ENCODE measurements at regions not wholly inside any gene's neighbourhood (a gene's known extent, or its start where the extent isn't known, plus 50 kb on each side); places are given as distances from the start of the nearest gene placed in this dataset.

- H3K4me3 ChIP-seq (replicated peaks in 1 of 3; ENCODE audit: insufficient read depth in 1 of 3, low read depth in 1 of 3, low read length in 3 of 3) = no peak overlapping the region
- no peak overlapping the region for H3K27ac ChIP-seq (ENCODE audit: insufficient read depth, low read depth, low read length)
- no peak overlapping the region for H3K9ac ChIP-seq (replicated peaks; ENCODE audit: extremely low read depth, insufficient read depth, low read length)
- dilution Hi-C loops (cut with MboI; ENCODE audit: extremely low pct_ligation_motif_present, low sequenced_read_pairs) (no loop called here), intact Hi-C loops (cut with micrococcal nuclease) (no loop called here)
- no peaks in the 10 kb centered on the region for H4K20me1 ChIP-seq (replicated peaks; ENCODE audit: control insufficient read depth, extremely low read depth, insufficient read depth, low read length)
- H3K27me3 ChIP-seq (ENCODE audit: control insufficient read depth in 2 of 2, insufficient read depth in 2 of 2, low read length in 2 of 2) = peaks cover 4 to 5% of the 10 kb centered on the region in 2 experiments
- H3K9me3 ChIP-seq (replicated peaks; ENCODE audit: control insufficient read depth, insufficient read depth, low read length) = no peaks in the 10 kb centered on the region
- ChIA-PET POLR2A (no interaction called here), CTCF (interaction anchor here (0.9 to 6.0 kb wide), 2 partner anchors 15 to 78 kb away, joined by 3 to 38 read pairs; no protein-coding TSS in a partner anchor)
- FAIRE-seq (no peak), DNase-seq (ENCODE audit: low read depth, low spot score) (no peak)
- no peak overlapping the region for H3K4me2 ChIP-seq (ENCODE audit: insufficient read depth, low read length)
- TF ChIP-seq MYC (IDR thresholded peaks at IDR 0.05; ENCODE audit: low read depth, low read length) (no peak), JUN (IDR thresholded peaks at IDR 0.05; ENCODE audit: borderline replicate concordance, insufficient read depth, insufficient read length, low read depth) (no peak), POLR2AphosphoS5 (IDR thresholded peaks at IDR 0.05; ENCODE audit: insufficient read depth, low read depth, low read length) (no peak), EZH2 (IDR thresholded peaks at IDR 0.05; ENCODE audit: borderline replicate concordance, low read depth, low read length, severe bottlenecking) (no peak), GATA2 (IDR thresholded peaks at IDR 0.05; ENCODE audit: insufficient read depth, insufficient read length, low read depth, low read length) (no peak), FOS (IDR thresholded peaks at IDR 0.05; ENCODE audit: borderline replicate concordance, insufficient read depth, low read length) (no peak), MAX (IDR thresholded peaks at IDR 0.05; ENCODE audit: insufficient read depth, insufficient read length) (no peak), CTCF (IDR thresholded peaks at IDR 0.05; ENCODE audit: extremely low read depth in 1 of 2, insufficient read depth in 1 of 2, low read depth in 1 of 2, low read length in 2 of 2) (no peak), POLR2A (IDR thresholded peaks at IDR 0.05; ENCODE audit: low read depth, low read length) (no peak)
- no peaks in the 10 kb centered on the region for H3K36me3 ChIP-seq (ENCODE audit: control insufficient read depth in 2 of 2, extremely low read depth in 1 of 2, insufficient read depth in 2 of 2, low read length in 2 of 2)
- no peaks in the 10 kb centered on the region for H3K9me1 ChIP-seq (replicated peaks; ENCODE audit: control insufficient read depth, extremely low read depth, insufficient read depth, low read length)
- no TSS peak for BruUV-seq (replicated peaks)
- no peaks in the 10 kb centered on the region for H3K79me2 ChIP-seq (ENCODE audit: control insufficient read depth, insufficient read depth, low read length)
- H3K4me1 ChIP-seq (ENCODE audit: control insufficient read depth, extremely low read depth, insufficient read depth, low read length) = peaks cover 7% of the 10 kb centered on the region
- no peak overlapping the region for H2AFZ ChIP-seq (ENCODE audit: low read depth, low read length)
These were observed 95.0 kb downstream of the ERMARD start for GRCh38 chr6:169846286-169847056.
